Aorta (tissue), 5 donors: ENCODE measurements at regions not wholly inside any gene's neighbourhood (a gene's known extent, or its start where the extent isn't known, plus 50 kb on each side); places are given as distances from the start of the nearest gene placed in this dataset.

Experiments used
- ATAC-seq: fragments of 200-7000 bp; cut with Tn5 transposase; one replicate; pipeline ENCODE4 v1.9.1; 2022; ENCODE audit warnings: moderate library complexity; ENCODE audit not compliant: low FRiP score
- DNase-seq, 2 donors: peaks; one replicate each; pipeline ENCODE4 v3.0.0-alpha.2; 2020
- H3K27ac ChIP-seq, 2 donors: one replicate each; pipeline ENCODE4 v1.5.1; 2013; ENCODE audit warnings: low read length in 2 of 2, mild to moderate bottlenecking in 2 of 2, moderate library complexity in 2 of 2, control low read depth in 1 of 2, inconsistent platforms in 1 of 2, low read depth in 1 of 2
- H3K27me3 ChIP-seq, 2 donors: one replicate each; pipeline ENCODE4 v1.6.1; 2013; ENCODE audit warnings: control low read depth in 1 of 2, low read length in 1 of 2, mild to moderate bottlenecking in 1 of 2, moderate library complexity in 1 of 2; ENCODE audit not compliant: insufficient read depth in 2 of 2, control insufficient read depth in 1 of 2
- H3K36me3 ChIP-seq, 2 donors: one replicate each; pipeline ENCODE4 v1.6.1; 2013; ENCODE audit warnings: control low read depth in 1 of 2, low read length in 1 of 2, mild to moderate bottlenecking in 1 of 2; ENCODE audit not compliant: insufficient read depth in 2 of 2, control insufficient read depth in 1 of 2
- H3K4me1 ChIP-seq, 2 donors: one replicate each; pipeline ENCODE4 v1.6.1; 2013; ENCODE audit warnings: low read length in 2 of 2, control low read depth in 1 of 2, mild to moderate bottlenecking in 1 of 2, moderate library complexity in 1 of 2; ENCODE audit not compliant: insufficient read depth in 2 of 2, control insufficient read depth in 1 of 2
- H3K4me3 ChIP-seq, 2 donors: one replicate each; pipeline ENCODE4 v1.5.1; 2013; ENCODE audit warnings: low read length in 2 of 2, control low read depth in 1 of 2, mild to moderate bottlenecking in 1 of 2
- H3K9me3 ChIP-seq: one replicate; pipeline ENCODE4 v1.6.1; 2013; ENCODE audit warnings: mild to moderate bottlenecking, low read length; ENCODE audit not compliant: control insufficient read depth
- WGBS, 2 donors: extraction: QIAGEN DNeasy Blood & Tissue Kit; methylation state at CpG; one replicate each; pipeline ENCODE4 v1.1.7; 2013; 5-methylcytosine and 5-hydroxymethylcytosine counted together
- intact Hi-C, 2 donors: fragments of 100-400 bp; cut with DNase I; formaldehyde crosslinking; loops; one replicate each; pipeline versions ENCODE4 v1.14.2 to v1.15.0; 2022
- donor health status: healthy with polysubstance abuse.
- donor health status: Bipolar disorder and iron deficiency.
- donor health status: DM: no; HTN: no; CAD: no.
- donor health status: DM: no; HTN: no; CAD: no.
- donor health status: DM: yes; HTN: yes; CAD: no.

- Histone ChIP-seq H3K9me3 (no peaks in the 10 kb centered on the region), H3K4me3 (no peak overlapping the region), H3K4me1 (no peaks in the 10 kb centered on the region), H3K27ac (no peak overlapping the region), H3K36me3 (no peaks in the 10 kb centered on the region), H3K27me3 (no peaks in the 10 kb centered on the region)
- intact Hi-C loops = no loop called here
- 82 to 86% methylated on average over 4 of the region's 4 CpGs for WGBS, 2 donors
- DNase-seq (no peak), ATAC-seq (no peak)
Measured at GRCh38 chr10:28873540-28873939, 196.2 kb downstream of the BAMBI start.

GRCh38 chr10:28874210-28874609, 196.9 kb downstream of the BAMBI start:
- Histone ChIP-seq H3K27ac (no peak overlapping the region), H3K36me3 (no peaks in the 10 kb centered on the region), H3K9me3 (no peaks in the 10 kb centered on the region), H3K4me1 (no peaks in the 10 kb centered on the region), H3K4me3 (no peak overlapping the region), H3K27me3 (no peaks in the 10 kb centered on the region)
- WGBS, 2 donors = 88 to 92% methylated on average over 1 of the region's 1 CpG
- ATAC-seq = no peak
- no peak for DNase-seq
- intact Hi-C loops = no loop called here

DNA sequence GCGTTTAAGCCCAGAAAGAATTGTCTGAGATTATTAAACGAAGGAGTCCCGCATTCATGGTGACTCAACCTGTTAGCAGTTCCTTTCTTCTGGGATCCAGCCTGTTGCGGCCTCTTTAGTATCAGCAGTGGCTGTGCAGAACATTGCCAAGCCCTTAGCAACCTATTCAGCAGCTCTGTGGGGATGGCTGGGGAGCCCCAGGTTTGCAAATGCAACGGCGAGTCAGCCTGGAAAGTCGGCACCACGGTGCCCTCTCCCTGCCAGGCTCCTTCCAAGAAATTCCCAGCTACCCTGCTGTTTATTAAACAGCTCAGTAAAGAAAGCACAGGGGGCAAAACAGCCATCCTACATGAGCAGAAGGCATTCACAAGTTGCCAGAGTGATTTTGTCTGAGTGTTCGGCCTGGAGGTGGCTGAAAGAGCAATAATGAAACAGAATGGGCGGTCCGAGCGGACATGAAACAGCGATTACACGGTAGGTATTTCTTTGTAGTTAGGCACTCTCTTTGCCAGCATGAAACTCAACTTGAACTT, 198.3 kb downstream of the BAMBI start:
- no peak overlapping the region for H3K27ac ChIP-seq
- intact Hi-C loops = loop anchor here in 1 of 2 donors (5.0 kb wide), 1 partner anchor 68 kb away; no protein-coding TSS in a partner anchor
- H3K27me3 ChIP-seq = no peaks in the 10 kb centered on the region
- WGBS, 2 donors = 55 to 61% methylated on average over 14 of the region's 14 CpGs
- H3K9me3 ChIP-seq = no peaks in the 10 kb centered on the region
- no peaks in the 10 kb centered on the region for H3K4me1 ChIP-seq
- ATAC-seq (no peak), DNase-seq (no peak)
- H3K36me3 ChIP-seq = no peaks in the 10 kb centered on the region
- H3K4me3 ChIP-seq = no peak overlapping the region

- H3K27me3 ChIP-seq = no peaks in the 10 kb centered on the region
- H3K4me1 ChIP-seq = peaks cover 0 to 2% of the 10 kb centered on the region in 2 donors
- no peaks in the 10 kb centered on the region for H3K9me3 ChIP-seq
- H3K27ac ChIP-seq = no peak overlapping the region
- intact Hi-C loops = loop anchor here in 1 of 2 donors (5.0 kb wide), 1 partner anchor 71 kb away; no protein-coding TSS in a partner anchor
- DNase-seq (no peak), ATAC-seq (no peak)
- WGBS, 2 donors = 84 to 86% methylated on average over 5 of the region's 5 CpGs
- no peak overlapping the region for H3K4me3 ChIP-seq
- no peaks in the 10 kb centered on the region for H3K36me3 ChIP-seq
Measured at GRCh38 chr10:28878236-28878970, 201.1 kb downstream of the BAMBI start.

- H3K27ac ChIP-seq = peak overlapping the region in 1 of 2 donors; percentile 31
- ATAC-seq = peak; percentile 36
Measured at GRCh38 chr10:28879246-28879645, 201.9 kb downstream of the BAMBI start.

GRCh38 chr10:28879875-28880682, 202.8 kb downstream of the BAMBI start:
- intact Hi-C loops = loop anchor here in 1 of 2 donors (5.0 kb wide), 2 partner anchors 73 to 203 kb away; partner anchors contain the start of gene BAMBI
- Histone ChIP-seq H3K4me3 (no peak overlapping the region), H3K4me1 (peaks cover 0 to 2% of the 10 kb centered on the region in 2 donors), H3K27me3 (no peaks in the 10 kb centered on the region), H3K27ac (peak overlapping the region; percentile 31 to 54), H3K9me3 (no peaks in the 10 kb centered on the region), H3K36me3 (no peaks in the 10 kb centered on the region)
- 3 to 9% methylated on average over 16 of the region's 16 CpGs for WGBS, 2 donors
- DNase-seq (peak; percentile 66 to 80), ATAC-seq (peak; percentile 86)

More at GRCh38 chr10:28879246-28879645, 201.9 kb downstream of the BAMBI start:
- Histone ChIP-seq H3K4me3 (no peak overlapping the region), H3K27me3 (no peaks in the 10 kb centered on the region), H3K9me3 (no peaks in the 10 kb centered on the region), H3K4me1 (peaks cover 0 to 2% of the 10 kb centered on the region in 2 donors), H3K36me3 (no peaks in the 10 kb centered on the region)
- intact Hi-C loops = loop anchor here in 1 of 2 donors (5.0 kb wide), 1 partner anchor 72 kb away; no protein-coding TSS in a partner anchor
- no peak for DNase-seq

DNA sequence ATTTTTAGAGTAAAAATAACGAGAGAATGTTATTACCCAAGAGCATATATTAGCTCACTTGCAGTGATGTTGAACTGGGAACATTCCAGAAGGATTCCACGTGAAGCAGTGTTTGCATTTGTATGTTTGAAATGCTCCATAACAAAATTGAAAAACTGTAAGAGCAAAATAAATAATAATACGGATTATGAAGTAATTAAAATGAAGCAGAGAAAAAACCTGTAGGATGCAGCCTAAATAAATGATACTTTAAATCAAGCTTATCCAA, 203.3 kb downstream of the BAMBI start:
- H3K4me3 ChIP-seq = no peak overlapping the region
- H3K4me1 ChIP-seq = peaks cover 0 to 2% of the 10 kb centered on the region in 2 donors
- DNase-seq (no peak), ATAC-seq (no peak)
- no peaks in the 10 kb centered on the region for H3K9me3 ChIP-seq
- intact Hi-C loops = loop anchor here in 1 of 2 donors (5.0 kb wide), 1 partner anchor 203 kb away; the partner anchor contains the start of gene BAMBI
- 20 to 25% methylated on average over 3 of the region's 3 CpGs for WGBS, 2 donors
- H3K27me3 ChIP-seq = no peaks in the 10 kb centered on the region
- H3K36me3 ChIP-seq = no peaks in the 10 kb centered on the region
- H3K27ac ChIP-seq = peak overlapping the region in 1 of 2 donors; percentile 57

GRCh38 chr10:28881171-28881882, 204.0 kb downstream of the BAMBI start:
- Histone ChIP-seq H3K9me3 (no peaks in the 10 kb centered on the region), H3K4me1 (peaks cover 0 to 2% of the 10 kb centered on the region in 2 donors), H3K27me3 (no peaks in the 10 kb centered on the region), H3K4me3 (no peak overlapping the region), H3K36me3 (no peaks in the 10 kb centered on the region), H3K27ac (peak overlapping the region in 1 of 2 donors; percentile 57)
- ATAC-seq (no peak), DNase-seq (no peak)
- intact Hi-C loops = loop anchor here in 1 of 2 donors (5.0 kb wide), 1 partner anchor 204 kb away; the partner anchor contains the start of gene BAMBI
- WGBS, 2 donors = 29 to 30% methylated on average over 3 of the region's 3 CpGs
